ENCODE measurements at regions not wholly inside any gene's neighbourhood (a gene's known extent, or its start where the extent isn't known, plus 50 kb on each side); places are given as distances from the start of the nearest gene placed in this dataset.

- ATAC-seq (no peak), DNase-seq (ENCODE audit: low spot score in 2 of 2) (no peak)
- Mint-ChIP-seq H3K27ac (no peak overlapping the region), H3K36me3 (no peaks in the 10 kb centered on the region), H3K9me3 (no peaks in the 10 kb centered on the region)
These were observed 94.1 kb upstream of the DUSP5 start for GRCh38 chr10:110403593-110403992.

GRCh38 chr10:110404413-110404812, 93.3 kb upstream of the DUSP5 start:
- Mint-ChIP-seq H3K27ac (no peak overlapping the region), H3K9me3 (no peaks in the 10 kb centered on the region), H3K36me3 (no peaks in the 10 kb centered on the region)
- DNase-seq (ENCODE audit: low spot score in 2 of 2) (no peak), ATAC-seq (no peak)

- no peak for DNase-seq (ENCODE audit: low spot score in 2 of 2)
- no peak for ATAC-seq
- H3K27ac Mint-ChIP-seq = no peak overlapping the region
- H3K36me3 Mint-ChIP-seq = no peaks in the 10 kb centered on the region
- H3K9me3 Mint-ChIP-seq = no peaks in the 10 kb centered on the region
These were observed 92.9 kb upstream of the DUSP5 start for GRCh38 chr10:110404825-110405224.

GRCh38 chr10:110405380-110405779, 92.3 kb upstream of the DUSP5 start:
- H3K9me3 Mint-ChIP-seq = no peaks in the 10 kb centered on the region
- ATAC-seq (no peak), DNase-seq (ENCODE audit: low spot score in 2 of 2) (no peak)
- H3K27ac Mint-ChIP-seq = no peak overlapping the region
- no peaks in the 10 kb centered on the region for H3K36me3 Mint-ChIP-seq

GRCh38 chr10:110407301-110408170, 90.2 kb upstream of the DUSP5 start:
- H3K36me3 Mint-ChIP-seq = no peaks in the 10 kb centered on the region
- H3K27ac Mint-ChIP-seq = no peak overlapping the region

GRCh38 chr10:110408203-110408871, 89.4 kb upstream of the DUSP5 start:
- DNase-seq (ENCODE audit: low spot score in 2 of 2) (no peak), ATAC-seq (no peak)
- no peak overlapping the region for H3K27ac Mint-ChIP-seq
- no peaks in the 10 kb centered on the region for H3K36me3 Mint-ChIP-seq
- no peaks in the 10 kb centered on the region for H3K9me3 Mint-ChIP-seq

More at GRCh38 chr10:110407301-110408170, 90.2 kb upstream of the DUSP5 start:
- ATAC-seq (no peak), DNase-seq (ENCODE audit: low spot score in 2 of 2) (no peak)
- H3K9me3 Mint-ChIP-seq = no peaks in the 10 kb centered on the region

- peak overlapping the region in 1 of 2 donors; percentile 67 for H3K27ac Mint-ChIP-seq
- ATAC-seq (no peak), DNase-seq (ENCODE audit: low spot score in 2 of 2) (no peak)
- H3K36me3 Mint-ChIP-seq = no peaks in the 10 kb centered on the region
- H3K9me3 Mint-ChIP-seq = no peaks in the 10 kb centered on the region
These were observed 88.8 kb upstream of the DUSP5 start for GRCh38 chr10:110408943-110409342.

GRCh38 chr10:110409488-110409887, 88.2 kb upstream of the DUSP5 start:
- ATAC-seq (no peak), DNase-seq (ENCODE audit: low spot score in 2 of 2) (no peak)
- H3K36me3 Mint-ChIP-seq = no peaks in the 10 kb centered on the region
- no peaks in the 10 kb centered on the region for H3K9me3 Mint-ChIP-seq
- no peak overlapping the region for H3K27ac Mint-ChIP-seq

- DNase-seq (ENCODE audit: low spot score in 2 of 2) (no peak), ATAC-seq (no peak)
- no peak overlapping the region for H3K27ac Mint-ChIP-seq
- H3K9me3 Mint-ChIP-seq = no peaks in the 10 kb centered on the region
- H3K36me3 Mint-ChIP-seq = no peaks in the 10 kb centered on the region
These were observed 87.8 kb upstream of the DUSP5 start for GRCh38 chr10:110409926-110410325.

GRCh38 chr10:110410329-110411046, 87.2 kb upstream of the DUSP5 start:
- ATAC-seq (no peak), DNase-seq (ENCODE audit: low spot score in 2 of 2) (no peak)
- no peaks in the 10 kb centered on the region for H3K9me3 Mint-ChIP-seq
- no peaks in the 10 kb centered on the region for H3K36me3 Mint-ChIP-seq
- H3K27ac Mint-ChIP-seq = no peak overlapping the region

GRCh38 chr10:110411047-110411410, 86.7 kb upstream of the DUSP5 start:
- Mint-ChIP-seq H3K27ac (no peak overlapping the region), H3K36me3 (no peaks in the 10 kb centered on the region), H3K9me3 (no peaks in the 10 kb centered on the region)
- ATAC-seq (no peak), DNase-seq (ENCODE audit: low spot score in 2 of 2) (no peak)

- Mint-ChIP-seq H3K36me3 (no peaks in the 10 kb centered on the region), H3K27ac (peak overlapping the region; percentile 26 to 78), H3K9me3 (no peaks in the 10 kb centered on the region)
- ATAC-seq = no peak
- DNase-seq (ENCODE audit: low spot score in 2 of 2) = no peak
These were observed 84.5 kb upstream of the DUSP5 start for GRCh38 chr10:110413049-110413783.

GRCh38 chr10:110413903-110414547, 83.7 kb upstream of the DUSP5 start:
- ATAC-seq (peak in 1 of 2 donors; percentile 39), DNase-seq (ENCODE audit: low spot score in 2 of 2) (no peak)
- no peaks in the 10 kb centered on the region for H3K36me3 Mint-ChIP-seq
- peak overlapping the region; percentile 78 to 89 for H3K27ac Mint-ChIP-seq
- no peaks in the 10 kb centered on the region for H3K9me3 Mint-ChIP-seq

GRCh38 chr10:110414548-110415309, 83.0 kb upstream of the DUSP5 start:
- Mint-ChIP-seq H3K9me3 (no peaks in the 10 kb centered on the region), H3K36me3 (peaks cover 0 to 7% of the 10 kb centered on the region in 2 donors), H3K27ac (peak overlapping the region; percentile 78 to 89)
- peak; percentile 76 to 95 for DNase-seq (ENCODE audit: low spot score in 2 of 2)
- peak; percentile 96 to 97 for ATAC-seq

GRCh38 chr10:110415809-110416208, 81.9 kb upstream of the DUSP5 start:
- peak overlapping the region in 1 of 2 donors; percentile 46 for H3K27ac Mint-ChIP-seq
- H3K36me3 Mint-ChIP-seq = peaks cover 0 to 8% of the 10 kb centered on the region in 2 donors
- DNase-seq (ENCODE audit: low spot score in 2 of 2) (no peak), ATAC-seq (no peak)
- H3K9me3 Mint-ChIP-seq = no peaks in the 10 kb centered on the region
